GM10266 (cell line): ENCODE measurements at regions not wholly inside any gene's neighbourhood (a gene's known extent, or its start where the extent isn't known, plus 50 kb on each side); places are given as distances from the start of the nearest gene placed in this dataset.

Experiments
- DNase-seq: peaks from one replicate; pipeline ENCODE4 v3.0.0; 2012; ENCODE audit errors: extremely low spot score
- CTCF ChIP-seq: IDR thresholded peaks from 2 replicates; pipeline ENCODE4 v1.5.1; 2012; ENCODE audit warnings: mild to moderate bottlenecking, low read depth; ENCODE audit not compliant: control insufficient read depth, insufficient read depth; ENCODE audit errors: missing control alignments

DNA sequence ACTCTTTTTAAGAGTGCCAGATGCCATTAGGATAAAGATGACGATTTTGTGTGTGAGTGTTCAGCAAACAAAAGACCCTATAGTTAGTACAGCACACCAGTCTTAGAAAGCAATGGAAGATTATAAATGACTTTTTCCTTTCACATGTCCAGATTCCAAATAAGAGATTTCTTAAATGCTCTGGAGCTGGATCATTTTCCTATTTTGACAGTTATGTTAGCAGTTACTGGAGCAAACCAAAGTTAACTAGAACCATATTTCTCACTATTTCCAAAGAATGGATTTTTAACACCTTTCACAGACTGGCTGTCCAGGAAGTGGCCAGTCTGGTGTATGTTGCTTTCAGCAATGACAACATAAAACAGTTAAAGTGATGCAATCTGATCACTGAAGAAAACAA, 905.8 kb upstream of the ADGRL2 start:
- no peak for TF ChIP-seq CTCF
- DNase-seq, result no peak

- TF ChIP-seq CTCF, result no peak
- DNase-seq, result peak; percentile 12
These were observed 907.6 kb upstream of the ADGRL2 start for GRCh38 chr1:80893115-80893514.

DNA sequence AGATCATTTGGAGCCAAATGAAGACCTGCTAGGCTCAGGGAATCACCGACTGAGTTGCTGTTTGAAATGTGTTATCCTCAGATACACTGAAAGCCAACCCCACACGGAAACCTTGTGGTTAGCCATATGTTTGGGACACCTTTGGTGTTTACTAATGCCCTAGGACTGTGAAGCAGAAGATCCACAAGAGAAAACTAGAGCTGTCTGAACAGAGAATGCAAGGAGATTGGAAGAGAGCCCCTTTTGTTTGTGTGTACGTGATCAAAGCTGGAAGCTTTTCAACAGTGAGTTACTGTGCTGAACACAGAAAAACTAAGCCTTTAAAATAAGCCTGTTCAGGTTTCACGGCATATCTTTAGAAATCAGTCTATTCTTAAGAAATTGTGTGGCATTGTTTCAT, 908.2 kb upstream of the ADGRL2 start:
- TF ChIP-seq CTCF, result no peak
- DNase-seq, result peak; percentile 8

DNA sequence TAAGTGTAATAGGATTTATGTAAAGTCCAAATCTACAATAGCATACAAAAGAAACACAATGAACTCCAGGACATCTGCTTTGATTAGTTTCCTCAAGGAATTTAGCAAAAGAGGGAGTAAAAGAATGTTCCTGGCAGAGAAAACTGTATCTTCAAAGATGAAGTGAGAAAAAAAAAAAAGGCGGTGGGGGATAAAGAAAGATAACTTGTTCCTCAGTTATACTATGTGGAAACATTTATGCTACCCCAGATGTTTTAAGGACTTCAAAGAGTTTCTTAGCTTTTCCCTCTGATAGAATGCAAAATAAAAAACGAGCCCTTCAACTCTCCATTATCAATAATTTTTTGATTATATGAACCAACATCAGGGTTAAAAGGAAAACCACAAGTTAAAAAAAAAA, 908.9 kb upstream of the ADGRL2 start:
- DNase-seq, result no peak
- TF ChIP-seq CTCF, result no peak

- DNase-seq, result no peak
- TF ChIP-seq CTCF, result no peak
These were observed 918.2 kb upstream of the ADGRL2 start for GRCh38 chr1:80882553-80882952.

DNA sequence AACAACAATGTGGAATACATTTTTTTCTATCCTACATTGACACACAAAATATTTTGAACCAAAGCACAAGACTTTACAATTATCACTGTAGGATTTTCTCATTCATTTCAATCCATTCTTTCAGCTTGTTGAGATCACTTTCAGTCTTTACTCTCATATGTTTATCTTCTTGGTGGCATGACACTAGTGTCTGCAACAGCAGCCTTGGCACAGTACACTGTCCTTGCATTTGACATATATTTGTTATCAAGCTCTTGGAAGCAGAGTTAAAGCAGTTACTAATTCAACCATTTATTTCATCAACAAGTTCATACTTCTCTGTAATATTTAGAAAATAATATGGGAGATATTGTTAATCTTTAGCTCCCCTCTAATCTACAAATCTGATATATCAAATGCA, 922.4 kb upstream of the ADGRL2 start:
- DNase-seq, result no peak
- no peak for TF ChIP-seq CTCF

- no peak for DNase-seq
- TF ChIP-seq CTCF, result no peak
These were observed 924.7 kb upstream of the ADGRL2 start for GRCh38 chr1:80876035-80876434.
